SK-N-SH (cell line): ENCODE measurements at regions not wholly inside any gene's neighbourhood (a gene's known extent, or its start where the extent isn't known, plus 50 kb on each side); places are given as distances from the start of the nearest gene placed in this dataset.

Experiments
- CTCF ChIA-PET: fragments of 300-600, 350-600 bp; formaldehyde crosslinking; extraction: SDS; loops from one replicate; lab custom pipeline; 2021; lab: Yijun Ruan, JAX
- POLR2A ChIA-PET: fragments of 350-600 bp; sonication (Branson Sonifier 250); formaldehyde crosslinking; extraction: SDS; loops from one replicate; lab custom pipeline; 2020; ENCODE audit warnings: antibody characterized with exemption, inconsistent platforms; lab: Yijun Ruan, JAX
- DNase-seq: peaks from one replicate; pipeline ENCODE4 v3.0.0; 2012
- H2AFZ ChIP-seq: fragments of 200-600 bp; sonication (generic); 2 replicates; pipeline ENCODE4 v1.8.1; 2016; ENCODE audit warnings: antibody characterized with exemption, mild to moderate bottlenecking, low read depth
- H3F3A ChIP-seq: fragments of 200-600 bp; sonication (generic); replicated peaks from 2 replicates; pipeline ENCODE3; 2016; ENCODE audit warnings: antibody characterized with exemption, mild to moderate bottlenecking; ENCODE audit not compliant: insufficient read depth
- H3K27ac ChIP-seq, 2 experiments: fragments of 200-500 bp in 1 of 2; fragments of 200-600 bp in 1 of 2; sonication (Bioruptor generic) in 1 of 2; sonication (generic), shearing (Covaris generic) in 1 of 2; 2 replicates each; pipeline versions ENCODE4 v1.5.1 to v1.6.1; 2014 to 2016; ENCODE audit warnings: low read depth in 2 of 2, inconsistent platforms in 1 of 2, low read length in 1 of 2, mild to moderate bottlenecking in 1 of 2, mixed read lengths in 1 of 2
- H3K27me3 ChIP-seq: fragments of 200-600 bp; sonication (generic), shearing (Covaris generic); 2 replicates; pipeline ENCODE4 v1.6.1; 2016; ENCODE audit warnings: mixed run types; ENCODE audit not compliant: insufficient read depth
- H3K36me3 ChIP-seq, 2 experiments: fragments of 200-500 bp in 1 of 2; fragments of 200-600 bp in 1 of 2; sonication (Bioruptor generic) in 1 of 2; sonication (generic) in 1 of 2; replicated peaks in 1 of 2; 2 replicates each; pipeline versions ENCODE3 to v1.5.1; 2014 to 2016; ENCODE audit warnings: low read length in 1 of 2, mild to moderate bottlenecking in 1 of 2; ENCODE audit not compliant: insufficient read depth in 2 of 2, control insufficient read depth in 1 of 2
- H3K4me1 ChIP-seq, 2 experiments: fragments of 200-500 bp in 1 of 2; fragments of 200-600 bp in 1 of 2; sonication (Bioruptor generic) in 1 of 2; sonication (generic), shearing (Covaris generic) in 1 of 2; 2 replicates each; pipeline versions ENCODE4 v1.5.1 to v1.6.1; 2014 to 2016; ENCODE audit warnings: low read depth in 1 of 2, low read length in 1 of 2, mixed run types in 1 of 2; ENCODE audit not compliant: insufficient read depth in 2 of 2, control insufficient read depth in 1 of 2
- H3K4me2 ChIP-seq: fragments of 200-600 bp; sonication (generic), shearing (Covaris generic); 2 replicates; pipeline ENCODE4 v1.6.1; 2017; ENCODE audit warnings: mixed run types
- H3K4me3 ChIP-seq, 2 experiments: fragments of 200-500 bp in 1 of 2; fragments of 200-600 bp in 1 of 2; sonication (Bioruptor generic) in 1 of 2; sonication (generic), shearing (Covaris generic) in 1 of 2; 2 replicates each; pipeline versions ENCODE4 v1.5.1 to v1.8.1; 2014 to 2016; ENCODE audit warnings: low read depth in 2 of 2, inconsistent platforms in 1 of 2, low read length in 1 of 2, mild to moderate bottlenecking in 1 of 2, mixed read lengths in 1 of 2, moderate library complexity in 1 of 2
- H3K79me2 ChIP-seq: fragments of 200-600 bp; sonication (generic); 2 replicates; pipeline ENCODE4 v1.8.1; 2017; ENCODE audit warnings: mild to moderate bottlenecking; ENCODE audit not compliant: insufficient read depth
- H3K9ac ChIP-seq: fragments of 200-600 bp; sonication (generic); 2 replicates; pipeline ENCODE4 v1.6.1; 2017; ENCODE audit warnings: mixed run types
- H3K9me2 ChIP-seq: fragments of 200-600 bp; sonication (generic); 2 replicates; pipeline ENCODE4 v1.6.1; 2017; ENCODE audit warnings: mixed run types
- H3K9me3 ChIP-seq: fragments of 200-600 bp; sonication (generic); 2 replicates; pipeline ENCODE4 v1.6.1; 2017; ENCODE audit warnings: mixed run types, mild to moderate bottlenecking, moderate library complexity
- H4K20me1 ChIP-seq: fragments of 200-600 bp; sonication (generic); 2 replicates; pipeline ENCODE4 v1.6.1; 2017; ENCODE audit warnings: mild to moderate bottlenecking, mixed run types; ENCODE audit not compliant: insufficient read depth
- EP300 ChIP-seq, 2 experiments: IDR thresholded peaks; 2 replicates each; pipeline versions ENCODE4 v1.4.0 to v1.6.1; 2012; ENCODE audit warnings: borderline replicate concordance in 1 of 2, low read depth in 1 of 2, low read length in 1 of 2
- EZH2phosphoT487 ChIP-seq: fragments of 200-600 bp; sonication (generic); IDR thresholded peaks from 2 replicates; pipeline ENCODE4 v1.6.1; 2017; ENCODE audit warnings: low read depth, mixed run types, mild to moderate bottlenecking, antibody characterized with exemption, moderate library complexity, borderline replicate concordance
- JUND ChIP-seq: IDR thresholded peaks from 2 replicates; pipeline ENCODE4 v1.4.0; 2012
- MAX ChIP-seq: IDR thresholded peaks from 2 replicates; pipeline ENCODE4 v1.4.0; 2012; ENCODE audit warnings: low read depth
- MEF2A ChIP-seq: IDR thresholded peaks from 2 replicates; pipeline ENCODE4 v1.4.0; 2012; ENCODE audit warnings: low read depth, borderline replicate concordance
- MXI1 ChIP-seq: IDR thresholded peaks from 2 replicates; pipeline ENCODE4 v1.6.1; 2012; ENCODE audit warnings: mild to moderate bottlenecking, low read depth, low read length, improper control_type of control experiment
- NRF1 ChIP-seq: IDR thresholded peaks from 2 replicates; pipeline ENCODE4 v1.6.1; 2012; ENCODE audit warnings: low read depth, mild to moderate bottlenecking, low read length
- POLR2AphosphoS5 ChIP-seq: IDR thresholded peaks from 2 replicates; pipeline ENCODE4 v1.6.1; 2012; ENCODE audit warnings: low read depth, low read length
- RAD21 ChIP-seq: IDR thresholded peaks from 2 replicates; pipeline ENCODE4 v1.6.1; 2012; ENCODE audit warnings: mild to moderate bottlenecking, low read length
- RCOR1 ChIP-seq: fragments of 150-350 bp; IDR thresholded peaks from 2 replicates; pipeline ENCODE4 v1.6.1; 2017; ENCODE audit warnings: antibody characterized with exemption, low read length
- RFX5 ChIP-seq: IDR thresholded peaks from 2 replicates; pipeline ENCODE4 v1.6.1; 2012; ENCODE audit warnings: mild to moderate bottlenecking, improper control_type of control experiment, low read length
- SMC3 ChIP-seq: IDR thresholded peaks from 2 replicates; pipeline ENCODE4 v1.6.1; 2012; ENCODE audit warnings: low read depth, low read length, improper control_type of control experiment
- TAF1 ChIP-seq: IDR thresholded peaks from 2 replicates; pipeline ENCODE4 v1.6.1; 2012; ENCODE audit warnings: low read depth, mild to moderate bottlenecking, low read length, moderate library complexity, borderline replicate concordance
- TEAD4 ChIP-seq: IDR thresholded peaks from 2 replicates; pipeline ENCODE4 v1.4.0; 2012; ENCODE audit warnings: mild to moderate bottlenecking, borderline replicate concordance; ENCODE audit not compliant: insufficient read depth
- WGBS: methylation state at CpG from one replicate; pipeline ENCODE4 v1.1.6; 2017; ENCODE audit warnings: low lambda C conversion rate; 5-methylcytosine and 5-hydroxymethylcytosine counted together
- TF ChIP-seq, protein P1 (sequence below): IDR thresholded peaks from 2 replicates; pipeline ENCODE4 v1.4.0; 2012; ENCODE audit warnings: low read depth, borderline replicate concordance
- TF ChIP-seq, protein P2 (sequence below): IDR thresholded peaks from 2 replicates; pipeline ENCODE4 v1.4.0; 2012; ENCODE audit warnings: low read depth, borderline replicate concordance

DNA sequence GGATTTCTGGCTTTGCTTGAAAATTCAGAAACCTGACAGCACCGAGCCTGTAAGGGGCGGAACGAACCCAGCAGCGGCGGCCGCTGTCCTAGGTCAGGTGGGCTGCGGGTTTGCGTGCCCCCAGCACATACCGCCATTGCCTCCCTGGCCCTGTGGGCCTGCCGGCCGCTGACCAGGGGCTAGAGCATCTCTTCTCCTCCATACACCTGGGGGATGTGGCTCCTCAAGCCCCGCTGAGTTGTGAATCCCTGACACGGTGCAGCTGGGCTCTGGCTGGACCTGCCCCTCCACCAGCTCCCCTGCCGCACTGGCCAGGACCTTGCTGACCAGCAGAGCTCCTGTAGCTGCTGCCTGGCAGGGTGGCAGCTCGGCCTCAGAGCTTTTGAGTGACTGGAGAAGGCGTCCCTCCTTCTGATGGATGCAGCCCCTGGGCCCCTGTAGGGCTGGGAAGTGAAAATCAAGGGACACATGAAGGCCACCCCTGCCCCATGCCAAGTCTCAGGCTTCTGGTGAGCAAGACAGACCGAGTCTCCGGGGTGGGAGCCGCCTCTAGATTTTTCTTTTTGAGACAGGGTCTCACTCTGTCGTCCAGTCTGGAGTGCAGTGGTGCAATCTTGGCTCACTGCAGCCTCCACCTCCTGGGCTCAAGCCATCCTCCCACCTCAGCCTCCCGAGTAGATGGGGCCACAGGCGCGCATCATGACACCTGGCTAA, 184.9 kb upstream of the SFSWAP start:
- no peak overlapping the region for H3K27ac ChIP-seq
- no peaks in the 10 kb centered on the region for H3K79me2 ChIP-seq
- no peaks in the 10 kb centered on the region for H3K36me3 ChIP-seq
- no peak overlapping the region for H3K9ac ChIP-seq
- no peak overlapping the region for H2AFZ ChIP-seq
- no peaks in the 10 kb centered on the region for H3K27me3 ChIP-seq
- H3K4me2 ChIP-seq, result no peak overlapping the region
- CTCF ChIA-PET, result no interaction called here
- no peak for DNase-seq
- H3K4me3 ChIP-seq, result no peak overlapping the region
- H3K9me2 ChIP-seq, result no peaks in the 10 kb centered on the region
- no peaks in the 10 kb centered on the region for H3K9me3 ChIP-seq
- POLR2A ChIA-PET, result no interaction called here
- no peaks in the 10 kb centered on the region for H4K20me1 ChIP-seq
- H3K4me1 ChIP-seq, result no peaks in the 10 kb centered on the region; a peak in 1 of 4 replicates
- no peaks in the 10 kb centered on the region for H3F3A ChIP-seq
- TF ChIP-seq EZH2phosphoT487 (no peak), RFX5 (no peak), TAF1 (no peak), JUND (no peak), TEAD4 (no peak), RAD21 (no peak)
- TF ChIP-seq, protein P1, sequence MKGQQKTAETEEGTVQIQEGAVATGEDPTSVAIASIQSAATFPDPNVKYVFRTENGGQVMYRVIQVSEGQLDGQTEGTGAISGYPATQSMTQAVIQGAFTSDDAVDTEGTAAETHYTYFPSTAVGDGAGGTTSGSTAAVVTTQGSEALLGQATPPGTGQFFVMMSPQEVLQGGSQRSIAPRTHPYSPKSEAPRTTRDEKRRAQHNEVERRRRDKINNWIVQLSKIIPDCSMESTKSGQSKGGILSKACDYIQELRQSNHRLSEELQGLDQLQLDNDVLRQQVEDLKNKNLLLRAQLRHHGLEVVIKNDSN, result no peak
- WGBS, result 65% methylated on average over 4 of the region's 23 CpGs

GRCh38 chr12:131527092-131527491, 183.8 kb upstream of the SFSWAP start:
- no peaks in the 10 kb centered on the region for H3K9me3 ChIP-seq
- H4K20me1 ChIP-seq, result no peaks in the 10 kb centered on the region
- no peak overlapping the region for H3K27ac ChIP-seq
- H3K4me3 ChIP-seq, result no peak overlapping the region
- no peaks in the 10 kb centered on the region for H3F3A ChIP-seq
- H3K4me1 ChIP-seq, result no peaks in the 10 kb centered on the region; a peak in 1 of 4 replicates
- no peaks in the 10 kb centered on the region for H3K9me2 ChIP-seq
- no peaks in the 10 kb centered on the region for H3K79me2 ChIP-seq
- H3K36me3 ChIP-seq, result no peaks in the 10 kb centered on the region
- TF ChIP-seq POLR2AphosphoS5 (no peak), MXI1 (no peak), RFX5 (no peak), RCOR1 (no peak), SMC3 (no peak), EP300 (IDR thresholded peaks at IDR 0.05; ENCODE audit: borderline replicate concordance in 1 of 2, low read depth in 1 of 2, low read length in 1 of 2) (no peak)
- TF ChIP-seq, all 33 proteins: peak for 0
- CTCF ChIA-PET, result no interaction called here
- Histone ChIP-seq H3K9ac (no peak overlapping the region), H3K27me3 (no peaks in the 10 kb centered on the region), H2AFZ (no peak overlapping the region), H3K4me2 (no peak overlapping the region)
- DNase-seq, result no peak
- POLR2A ChIA-PET, result no interaction called here
- 23% methylated on average over 7 of the region's 11 CpGs for WGBS

GRCh38 chr12:131527736-131528135, 183.2 kb upstream of the SFSWAP start:
- 52% methylated on average over 9 of the region's 9 CpGs for WGBS
- Histone ChIP-seq H3K36me3 (no peaks in the 10 kb centered on the region), H2AFZ (no peak overlapping the region), H3K27ac (no peak overlapping the region), H3K9me2 (no peaks in the 10 kb centered on the region), H3K9ac (no peak overlapping the region), H3K4me3 (no peak overlapping the region), H3F3A (no peaks in the 10 kb centered on the region), H3K4me2 (no peak overlapping the region), H3K27me3 (no peaks in the 10 kb centered on the region), H3K79me2 (no peaks in the 10 kb centered on the region), H4K20me1 (no peaks in the 10 kb centered on the region), H3K4me1 (no peaks in the 10 kb centered on the region; a peak in 1 of 4 replicates), H3K9me3 (no peaks in the 10 kb centered on the region)
- POLR2A ChIA-PET, result no interaction called here
- no peak for DNase-seq
- no peak for TF ChIP-seq MAX
- TF ChIP-seq EP300 (IDR thresholded peaks at IDR 0.05; ENCODE audit: borderline replicate concordance in 1 of 2, low read depth in 1 of 2, low read length in 1 of 2), result no peak
- TF ChIP-seq TAF1, result no peak
- TF ChIP-seq MEF2A, result no peak
- no peak for TF ChIP-seq EZH2phosphoT487
- TF ChIP-seq NRF1, result no peak
- no peak for TF ChIP-seq RAD21
- TF ChIP-seq RCOR1, result no peak
- no peak for TF ChIP-seq TEAD4
- TF ChIP-seq, protein P2, sequence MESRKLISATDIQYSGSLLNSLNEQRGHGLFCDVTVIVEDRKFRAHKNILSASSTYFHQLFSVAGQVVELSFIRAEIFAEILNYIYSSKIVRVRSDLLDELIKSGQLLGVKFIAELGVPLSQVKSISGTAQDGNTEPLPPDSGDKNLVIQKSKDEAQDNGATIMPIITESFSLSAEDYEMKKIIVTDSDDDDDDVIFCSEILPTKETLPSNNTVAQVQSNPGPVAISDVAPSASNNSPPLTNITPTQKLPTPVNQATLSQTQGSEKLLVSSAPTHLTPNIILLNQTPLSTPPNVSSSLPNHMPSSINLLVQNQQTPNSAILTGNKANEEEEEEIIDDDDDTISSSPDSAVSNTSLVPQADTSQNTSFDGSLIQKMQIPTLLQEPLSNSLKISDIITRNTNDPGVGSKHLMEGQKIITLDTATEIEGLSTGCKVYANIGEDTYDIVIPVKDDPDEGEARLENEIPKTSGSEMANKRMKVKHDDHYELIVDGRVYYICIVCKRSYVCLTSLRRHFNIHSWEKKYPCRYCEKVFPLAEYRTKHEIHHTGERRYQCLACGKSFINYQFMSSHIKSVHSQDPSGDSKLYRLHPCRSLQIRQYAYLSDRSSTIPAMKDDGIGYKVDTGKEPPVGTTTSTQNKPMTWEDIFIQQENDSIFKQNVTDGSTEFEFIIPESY, result no peak
- CTCF ChIA-PET, result no interaction called here
